HAP-1 (cell line): ENCODE measurements at regions not wholly inside any gene's neighbourhood (a gene's known extent, or its start where the extent isn't known, plus 50 kb on each side); places are given as distances from the start of the nearest gene placed in this dataset.
A peak's percentile ranks its signal among the peaks of the same experiment; 100 is the strongest.
"Not testable (repeated sequence)": the region's sequence is repeated elsewhere in the genome, so short reads cannot be mapped to it uniquely, and the experiment has no call there.

ENCODE experiments used
- DNase-seq, 2 experiments: peaks; one replicate each; pipeline ENCODE4 v3.0.0-alpha.2; 2016 to 2020; ENCODE audit warnings: low spot score in 2 of 2
- H3K27me3 ChIP-seq: fragments of 250-450 bp; sonication (Bioruptor Pico); 2 replicates; pipeline ENCODE4 v1.5.1; 2020; ENCODE audit warnings: low read depth, mild to moderate bottlenecking, moderate library complexity
- H3K36me3 ChIP-seq: fragments of 250-450 bp; sonication (Bioruptor Pico); replicated peaks from 2 replicates; pipeline ENCODE4 v1.5.1; 2020; ENCODE audit warnings: mild to moderate bottlenecking
- H3K4me1 ChIP-seq: fragments of 250-450 bp; sonication (Bioruptor Pico); 2 replicates; pipeline ENCODE4 v1.5.1; 2020; ENCODE audit warnings: mild to moderate bottlenecking
- H3K4me3 ChIP-seq: fragments of 250-450 bp; sonication (Bioruptor Pico); 2 replicates; pipeline ENCODE4 v1.5.1; 2020; ENCODE audit warnings: mild to moderate bottlenecking, moderate library complexity
- H3K9me3 ChIP-seq: fragments of 250-450 bp; sonication (Bioruptor Pico); 2 replicates; pipeline ENCODE4 v1.5.1; 2020; ENCODE audit warnings: mild to moderate bottlenecking, moderate library complexity
- in situ Hi-C: fragments of 300-500 bp; cut with MboI; formaldehyde crosslinking; loops from 3 replicates; pipeline ENCODE4 v1.14.3; 2020; ENCODE audit warnings: low sequenced_read_pairs, inconsistent platforms, mixed read lengths

DNA sequence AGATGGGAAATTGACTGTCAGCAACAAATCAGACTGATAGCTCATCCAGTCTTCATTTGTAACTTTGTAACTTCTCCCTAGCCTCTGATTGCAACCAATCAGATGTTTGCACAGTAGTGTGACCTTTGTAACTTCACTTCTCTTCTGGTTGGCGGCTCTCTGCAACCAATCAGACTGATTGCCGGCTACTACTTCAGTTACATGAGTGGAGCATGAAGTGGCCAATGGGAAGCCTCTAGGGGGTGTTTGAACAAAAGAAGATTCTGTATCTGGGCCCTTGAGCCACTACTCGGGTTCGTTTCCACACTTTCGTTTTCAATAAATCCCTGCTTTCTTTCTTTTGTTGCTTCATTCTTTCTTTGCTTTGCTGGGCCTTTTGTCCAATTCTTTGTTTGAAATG lies 1285.8 kb downstream of the TECRL start:
- in situ Hi-C loops = no loop called here
- H3K27me3 ChIP-seq = no peaks in the 10 kb centered on the region
- H3K36me3 ChIP-seq = no peaks in the 10 kb centered on the region
- H3K4me3 ChIP-seq = no peak overlapping the region
- no peak for DNase-seq
- no peaks in the 10 kb centered on the region for H3K4me1 ChIP-seq
- H3K9me3 ChIP-seq = no peaks in the 10 kb centered on the region

DNA sequence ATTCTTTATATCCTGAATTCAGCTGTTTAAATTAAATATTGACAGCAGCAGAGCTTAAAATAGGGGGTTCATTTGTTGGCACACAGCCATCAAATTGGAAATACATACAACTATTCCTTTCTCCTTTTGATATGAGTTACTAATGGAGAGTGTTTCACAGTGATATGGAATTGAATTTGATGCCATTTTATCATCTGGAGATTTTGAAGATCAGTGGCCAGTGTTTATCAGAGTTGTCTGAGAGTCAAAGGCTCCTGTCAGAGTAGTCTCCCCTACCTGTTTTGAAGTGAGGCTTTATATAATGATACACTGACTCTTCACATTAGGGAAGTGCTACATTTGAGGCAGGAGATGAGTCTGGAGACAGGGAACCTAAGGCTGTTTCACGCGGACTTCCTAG lies 1286.3 kb downstream of the TECRL start:
- DNase-seq = no peak
- H3K4me1 ChIP-seq = no peaks in the 10 kb centered on the region
- in situ Hi-C loops = no loop called here

DNA sequence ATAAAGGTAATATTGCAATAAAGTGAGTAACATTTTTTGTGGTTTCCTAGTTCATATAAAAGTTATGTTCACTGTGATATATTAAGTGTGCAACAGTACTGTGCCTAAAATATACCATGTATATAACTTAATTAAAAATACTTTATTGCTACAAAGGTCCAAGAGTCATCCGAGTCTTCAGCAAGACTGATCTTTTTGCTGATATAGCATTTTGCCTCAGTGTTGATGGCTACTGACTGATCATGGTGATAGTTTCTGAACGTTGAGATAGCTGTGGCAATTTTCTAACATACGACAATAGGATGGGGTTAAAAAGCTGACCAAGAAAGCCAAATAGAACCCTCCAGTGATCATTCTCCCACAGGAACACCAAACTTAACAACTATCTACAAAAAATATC lies 1302.7 kb downstream of the TECRL start:
- Histone ChIP-seq H3K4me1 (no peaks in the 10 kb centered on the region), H3K27me3 (no peaks in the 10 kb centered on the region), H3K36me3 (no peaks in the 10 kb centered on the region), H3K9me3 (no peaks in the 10 kb centered on the region), H3K4me3 (no peak overlapping the region)
- in situ Hi-C loops = no loop called here
- DNase-seq = no peak

More for the DNA sequence above, 1286.3 kb downstream of the TECRL start:
- Histone ChIP-seq H3K27me3 (no peaks in the 10 kb centered on the region), H3K9me3 (no peaks in the 10 kb centered on the region), H3K4me3 (no peak overlapping the region), H3K36me3 (no peaks in the 10 kb centered on the region)

DNA sequence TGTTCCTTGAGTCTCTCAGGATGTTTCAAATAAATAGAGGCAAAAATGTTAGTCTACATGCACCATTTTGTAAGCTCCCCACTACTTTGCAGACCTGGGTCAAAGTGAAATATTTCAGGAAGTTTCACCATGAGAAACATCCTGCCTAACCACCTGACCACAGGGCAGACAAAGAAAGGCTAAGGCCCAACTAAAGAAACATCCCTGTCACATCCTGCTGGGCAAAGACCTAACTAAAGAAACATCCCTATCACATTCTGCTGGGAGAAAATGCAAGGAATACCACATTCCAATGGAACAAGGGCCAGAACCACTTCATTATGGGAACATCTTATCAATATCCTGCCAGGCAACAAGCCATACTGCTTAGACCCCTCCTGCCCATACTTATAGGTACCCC lies 1303.4 kb downstream of the TECRL start:
- no peak for DNase-seq
- Histone ChIP-seq H3K36me3 (no peaks in the 10 kb centered on the region), H3K4me1 (no peaks in the 10 kb centered on the region), H3K9me3 (no peaks in the 10 kb centered on the region), H3K4me3 (no peak overlapping the region), H3K27me3 (no peaks in the 10 kb centered on the region)
- in situ Hi-C loops = no loop called here

DNA sequence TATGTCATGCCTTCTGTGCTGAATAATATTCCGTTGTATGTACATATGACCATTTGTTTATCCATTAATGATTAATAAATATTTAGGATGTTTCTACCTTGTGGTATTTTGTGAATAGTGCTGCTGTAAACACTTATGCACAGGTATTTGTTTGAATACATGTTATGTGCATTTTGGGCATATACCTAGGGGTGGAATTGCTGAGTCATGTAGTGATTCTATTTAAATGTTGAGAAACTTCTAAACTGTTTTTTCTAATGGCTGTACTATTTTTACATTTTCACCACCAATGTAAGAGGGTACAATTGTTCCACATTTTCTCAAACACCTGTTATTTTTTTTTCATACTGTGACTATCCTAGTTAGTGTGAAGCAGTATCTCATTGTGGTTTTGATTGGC lies 1318.6 kb downstream of the TECRL start:
- no peaks in the 10 kb centered on the region for H3K27me3 ChIP-seq
- H3K9me3 ChIP-seq = no peaks in the 10 kb centered on the region
- no peaks in the 10 kb centered on the region for H3K36me3 ChIP-seq
- DNase-seq = no peak
- in situ Hi-C loops = no loop called here
- no peaks in the 10 kb centered on the region for H3K4me1 ChIP-seq
- H3K4me3 ChIP-seq = no peak overlapping the region

DNA sequence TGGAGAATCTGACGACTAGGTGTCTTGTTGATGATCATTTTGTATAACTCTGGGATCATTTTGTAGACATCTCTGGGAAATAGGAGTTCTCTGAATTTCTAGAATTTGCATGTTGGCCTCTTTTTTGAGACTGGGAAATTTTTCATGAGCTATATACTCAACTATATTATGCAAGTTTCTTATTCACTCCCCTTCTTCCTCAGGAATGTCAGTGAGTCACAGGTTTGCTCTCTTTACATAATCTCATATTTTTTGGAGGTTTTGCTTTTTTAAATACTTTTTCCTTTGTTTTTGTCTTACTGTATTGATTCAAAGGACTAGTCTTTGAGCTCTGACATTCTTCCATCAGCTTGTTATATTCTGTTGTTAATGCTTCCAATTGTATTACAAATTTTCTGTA lies 1324.2 kb downstream of the TECRL start:
- in situ Hi-C loops = no loop called here
- no peak for DNase-seq

DNA sequence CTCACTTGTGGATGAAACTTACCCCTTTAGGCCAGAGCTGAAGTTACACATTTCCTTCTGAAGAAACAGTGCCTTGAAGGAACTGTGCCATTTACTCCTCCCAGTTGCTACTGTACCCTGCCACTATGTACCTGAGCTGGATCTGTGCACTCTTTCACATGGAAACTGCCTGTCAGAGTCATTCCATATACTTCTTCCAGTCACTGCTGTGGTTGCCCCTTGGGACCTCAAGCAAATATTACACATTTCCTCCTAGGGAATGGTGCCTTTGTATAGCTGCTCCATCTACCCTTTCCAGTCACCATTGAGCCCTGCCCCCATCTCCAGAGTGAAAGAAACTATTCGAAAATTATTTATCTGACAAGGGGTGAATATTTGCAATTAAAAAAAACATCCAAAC lies 1328.3 kb downstream of the TECRL start:
- Histone ChIP-seq H3K27me3 (no peaks in the 10 kb centered on the region), H3K9me3 (no peaks in the 10 kb centered on the region), H3K36me3 (no peaks in the 10 kb centered on the region), H3K4me1 (no peaks in the 10 kb centered on the region), H3K4me3 (no peak overlapping the region)
- in situ Hi-C loops = no loop called here
- DNase-seq = no peak

More for the DNA sequence above, 1324.2 kb downstream of the TECRL start:
- Histone ChIP-seq H3K27me3 (no peaks in the 10 kb centered on the region), H3K4me1 (no peaks in the 10 kb centered on the region), H3K36me3 (no peaks in the 10 kb centered on the region), H3K4me3 (no peak overlapping the region), H3K9me3 (no peaks in the 10 kb centered on the region)

GRCh38 chr4:63063760-63064159 lies 1345.5 kb downstream of the TECRL start:
- DNase-seq = peak in 1 of 2 experiments; percentile 65
- Histone ChIP-seq H3K27me3 (no peaks in the 10 kb centered on the region), H3K9me3 (no peaks in the 10 kb centered on the region), H3K4me3 (no peak overlapping the region), H3K4me1 (peaks cover 16% of the 10 kb centered on the region), H3K36me3 (no peaks in the 10 kb centered on the region)
- in situ Hi-C loops = no loop called here

DNA sequence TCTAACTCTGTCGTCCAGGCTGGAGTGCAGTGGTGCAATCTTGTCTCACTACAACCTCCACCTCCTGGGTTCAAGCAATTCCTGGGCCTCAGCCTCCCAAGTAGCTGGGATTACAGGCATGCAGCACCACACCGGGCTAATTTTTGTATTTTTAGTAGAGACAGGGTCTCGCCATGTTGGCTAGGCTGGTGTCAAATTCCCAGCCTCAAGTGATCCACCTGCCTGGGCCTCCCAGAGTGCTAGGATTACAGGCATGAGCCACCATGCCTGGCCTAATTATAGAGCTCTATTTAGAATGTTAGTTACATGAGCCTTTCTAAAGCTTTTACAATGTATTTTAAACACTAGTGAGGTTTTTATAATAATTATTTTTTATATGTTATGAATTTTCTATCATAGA lies 1346.4 kb downstream of the TECRL start:
- H3K9me3 ChIP-seq, H3K36me3 ChIP-seq, in situ Hi-C loops, H3K27me3 ChIP-seq, DNase-seq, H3K4me3 ChIP-seq: not testable (repeated sequence)
- peaks cover 16% of the 10 kb centered on the region for H3K4me1 ChIP-seq

GRCh38 chr4:63049726-63050125 lies 1359.5 kb downstream of the TECRL start:
- no peaks in the 10 kb centered on the region for H3K27me3 ChIP-seq
- in situ Hi-C loops = no loop called here
- DNase-seq = no peak

DNA sequence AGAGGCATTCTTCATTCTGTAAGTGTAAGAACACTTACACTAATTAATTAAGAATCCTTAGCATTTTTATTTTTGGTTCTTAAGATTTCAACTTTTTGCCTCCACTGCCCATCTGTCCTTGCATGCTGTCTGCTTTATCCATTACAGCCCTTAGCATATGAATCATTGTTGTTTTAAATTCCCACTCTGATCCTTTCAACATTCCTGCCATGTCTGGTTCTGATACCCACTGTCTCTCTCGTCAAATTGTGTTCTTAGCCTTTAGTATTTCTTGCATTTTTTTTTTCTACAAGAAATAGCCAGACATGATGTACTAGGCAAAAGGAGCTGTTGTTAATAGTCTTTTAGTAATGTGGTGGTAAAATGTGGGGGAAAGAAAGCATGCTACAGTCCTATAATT lies 1360.0 kb downstream of the TECRL start:
- H3K9me3 ChIP-seq = no peaks in the 10 kb centered on the region
- DNase-seq = no peak
- no peak overlapping the region for H3K4me3 ChIP-seq
- H3K4me1 ChIP-seq = no peaks in the 10 kb centered on the region
- no peaks in the 10 kb centered on the region for H3K36me3 ChIP-seq
- no peaks in the 10 kb centered on the region for H3K27me3 ChIP-seq
- in situ Hi-C loops = no loop called here

More at GRCh38 chr4:63049726-63050125, 1359.5 kb downstream of the TECRL start:
- Histone ChIP-seq H3K36me3 (no peaks in the 10 kb centered on the region), H3K4me1 (no peaks in the 10 kb centered on the region), H3K9me3 (no peaks in the 10 kb centered on the region), H3K4me3 (no peak overlapping the region)

GRCh38 chr4:63036159-63036866 lies 1372.9 kb downstream of the TECRL start:
- H3K4me3 ChIP-seq = no peak overlapping the region
- in situ Hi-C loops = no loop called here
- H3K36me3 ChIP-seq = no peaks in the 10 kb centered on the region
- H3K9me3 ChIP-seq = no peaks in the 10 kb centered on the region
- no peaks in the 10 kb centered on the region for H3K27me3 ChIP-seq
- no peak for DNase-seq
- H3K4me1 ChIP-seq = no peaks in the 10 kb centered on the region

- H3K36me3 ChIP-seq = no peaks in the 10 kb centered on the region
- in situ Hi-C loops = no loop called here
- no peaks in the 10 kb centered on the region for H3K4me1 ChIP-seq
- H3K27me3 ChIP-seq = no peaks in the 10 kb centered on the region
- no peaks in the 10 kb centered on the region for H3K9me3 ChIP-seq
- H3K4me3 ChIP-seq = no peak overlapping the region
- no peak for DNase-seq
Measured at GRCh38 chr4:63029380-63029779, 1379.9 kb downstream of the TECRL start.

DNA sequence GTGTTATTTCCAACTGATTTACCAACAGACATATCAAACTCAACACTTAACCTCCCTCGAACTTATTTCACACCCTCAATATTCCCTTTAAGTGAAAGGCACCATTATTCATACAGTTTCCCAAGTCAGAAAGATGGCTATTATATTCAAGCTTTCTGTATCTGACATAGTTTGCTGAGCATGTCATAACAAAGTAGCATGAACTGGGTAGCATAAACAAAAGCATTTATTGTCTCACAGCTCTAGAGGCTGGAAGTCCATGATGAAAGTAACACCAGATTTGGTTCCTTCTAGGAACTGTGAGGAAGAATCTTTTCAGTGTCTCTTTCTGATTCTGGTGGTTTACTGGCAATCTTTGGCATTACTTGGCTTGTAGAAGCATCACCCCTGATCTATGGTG lies 1388.6 kb downstream of the TECRL start:
- no peak overlapping the region for H3K4me3 ChIP-seq
- H3K27me3 ChIP-seq = no peaks in the 10 kb centered on the region
- no peaks in the 10 kb centered on the region for H3K4me1 ChIP-seq
- in situ Hi-C loops = no loop called here
- H3K36me3 ChIP-seq = no peaks in the 10 kb centered on the region
- H3K9me3 ChIP-seq = no peaks in the 10 kb centered on the region
- DNase-seq = no peak

- Histone ChIP-seq H3K27me3 (no peaks in the 10 kb centered on the region), H3K9me3 (no peaks in the 10 kb centered on the region), H3K4me3 (no peak overlapping the region), H3K36me3 (no peaks in the 10 kb centered on the region), H3K4me1 (no peaks in the 10 kb centered on the region)
- DNase-seq = no peak
- in situ Hi-C loops = no loop called here
Measured at GRCh38 chr4:63017300-63017699, 1392.0 kb downstream of the TECRL start.
